ENCODE measurements at regions not wholly inside any gene's neighbourhood (a gene's known extent, or its start where the extent isn't known, plus 50 kb on each side); places are given as distances from the start of the nearest gene placed in this dataset.

- Histone ChIP-seq H3K9ac (ENCODE audit: low read length in 3 of 3) (no peak overlapping the region), H3K36me3 (ENCODE audit: control insufficient read depth in 2 of 3, insufficient read depth in 3 of 3, low read length in 3 of 3) (no peaks in the 10 kb centered on the region), H3K4me1 (ENCODE audit: control insufficient read depth in 2 of 3, insufficient read depth in 2 of 3, low read depth in 1 of 3, low read length in 3 of 3) (no peaks in the 10 kb centered on the region), H3K9me3 (ENCODE audit: control insufficient read depth in 2 of 3, insufficient read depth in 1 of 3, low read length in 3 of 3) (no peaks in the 10 kb centered on the region), H3K4me3 (ENCODE audit: low read length in 3 of 3) (no peak overlapping the region), H3K27me3 (ENCODE audit: control insufficient read depth, insufficient read depth, low read length) (no peaks in the 10 kb centered on the region), H3K27ac (ENCODE audit: low read depth in 2 of 2, low read length in 2 of 2) (no peak overlapping the region)
- DNase-seq (no peak), FAIRE-seq (no peak)
- intact Hi-C loops (cut with DNase I), result no loop called here
- no peak for TF ChIP-seq CTCF (IDR thresholded peaks at IDR 0.05; ENCODE audit: borderline replicate concordance, extremely low read depth, insufficient read depth)
Measured at GRCh38 chr6:63440594-63440993, 120.8 kb upstream of the LGSN start.

- DNase-seq, result no peak
- no peak overlapping the region for H3K4me3 ChIP-seq (ENCODE audit: low read length in 3 of 3)
- H3K9me3 ChIP-seq (ENCODE audit: control insufficient read depth in 2 of 3, insufficient read depth in 1 of 3, low read length in 3 of 3), result no peaks in the 10 kb centered on the region
- no peak for TF ChIP-seq CTCF (IDR thresholded peaks at IDR 0.05; ENCODE audit: borderline replicate concordance, extremely low read depth, insufficient read depth)
- no peak overlapping the region for H3K9ac ChIP-seq (ENCODE audit: low read length in 3 of 3)
- intact Hi-C loops (cut with DNase I), result no loop called here
- H3K4me1 ChIP-seq (ENCODE audit: control insufficient read depth in 2 of 3, insufficient read depth in 2 of 3, low read depth in 1 of 3, low read length in 3 of 3), result no peaks in the 10 kb centered on the region
- no peaks in the 10 kb centered on the region for H3K27me3 ChIP-seq (ENCODE audit: control insufficient read depth, insufficient read depth, low read length)
- H3K36me3 ChIP-seq (ENCODE audit: control insufficient read depth in 2 of 3, insufficient read depth in 3 of 3, low read length in 3 of 3), result no peaks in the 10 kb centered on the region
- H3K27ac ChIP-seq (ENCODE audit: low read depth in 2 of 2, low read length in 2 of 2), result no peak overlapping the region
- no peak for FAIRE-seq
Measured at GRCh38 chr6:63441266-63441956, 121.6 kb upstream of the LGSN start.

- no peaks in the 10 kb centered on the region for H3K9me3 ChIP-seq (ENCODE audit: control insufficient read depth in 2 of 3, insufficient read depth in 1 of 3, low read length in 3 of 3)
- DNase-seq (no peak), FAIRE-seq (no peak)
- no peak for TF ChIP-seq CTCF (IDR thresholded peaks at IDR 0.05; ENCODE audit: borderline replicate concordance, extremely low read depth, insufficient read depth)
- no peak overlapping the region for H3K4me3 ChIP-seq (ENCODE audit: low read length in 3 of 3)
- no peaks in the 10 kb centered on the region for H3K36me3 ChIP-seq (ENCODE audit: control insufficient read depth in 2 of 3, insufficient read depth in 3 of 3, low read length in 3 of 3)
- H3K9ac ChIP-seq (ENCODE audit: low read length in 3 of 3), result no peak overlapping the region
- no peaks in the 10 kb centered on the region for H3K4me1 ChIP-seq (ENCODE audit: control insufficient read depth in 2 of 3, insufficient read depth in 2 of 3, low read depth in 1 of 3, low read length in 3 of 3)
- no peak overlapping the region for H3K27ac ChIP-seq (ENCODE audit: low read depth in 2 of 2, low read length in 2 of 2)
- intact Hi-C loops (cut with DNase I), result no loop called here
- H3K27me3 ChIP-seq (ENCODE audit: control insufficient read depth, insufficient read depth, low read length), result no peaks in the 10 kb centered on the region
Measured at GRCh38 chr6:63442870-63443269, 123.1 kb upstream of the LGSN start.

- Histone ChIP-seq H3K4me1 (ENCODE audit: control insufficient read depth in 2 of 3, insufficient read depth in 2 of 3, low read depth in 1 of 3, low read length in 3 of 3) (no peaks in the 10 kb centered on the region), H3K9me3 (ENCODE audit: control insufficient read depth in 2 of 3, insufficient read depth in 1 of 3, low read length in 3 of 3) (no peaks in the 10 kb centered on the region), H3K36me3 (ENCODE audit: control insufficient read depth in 2 of 3, insufficient read depth in 3 of 3, low read length in 3 of 3) (no peaks in the 10 kb centered on the region), H3K27ac (ENCODE audit: low read depth in 2 of 2, low read length in 2 of 2) (no peak overlapping the region), H3K27me3 (ENCODE audit: control insufficient read depth, insufficient read depth, low read length) (no peaks in the 10 kb centered on the region), H3K4me3 (ENCODE audit: low read length in 3 of 3) (no peak overlapping the region), H3K9ac (ENCODE audit: low read length in 3 of 3) (no peak overlapping the region)
- no peak for TF ChIP-seq CTCF (IDR thresholded peaks at IDR 0.05; ENCODE audit: borderline replicate concordance, extremely low read depth, insufficient read depth)
- FAIRE-seq (no peak), DNase-seq (no peak)
- intact Hi-C loops (cut with DNase I), result no loop called here
Measured at GRCh38 chr6:63444768-63445167, 125.0 kb upstream of the LGSN start.

Measured in kidney (tissue), 13 donors.